Vagina (tissue), 2 donors: ENCODE measurements at regions not wholly inside any gene's neighbourhood (a gene's known extent, or its start where the extent isn't known, plus 50 kb on each side); places are given as distances from the start of the nearest gene placed in this dataset.

Experiments
- CTCF ChIP-seq, 3 experiments: fragments of 450-650 bp in 2 of 3; fragments of 200-600 bp in 1 of 3; sonication (generic) in 1 of 3; IDR thresholded peaks; one replicate each; pipeline ENCODE4 v1.5.1; 2017 to 2019; ENCODE audit warnings: antibody characterized with exemption in 3 of 3, mild to moderate bottlenecking in 2 of 3, moderate library complexity in 2 of 3
- POLR2A ChIP-seq, 2 donors: fragments of 450-650 bp; IDR thresholded peaks; one replicate each; pipeline ENCODE4 v1.6.1; 2017; ENCODE audit warnings: antibody characterized with exemption in 2 of 2, mild to moderate bottlenecking in 2 of 2, moderate library complexity in 2 of 2
- POLR2AphosphoS5 ChIP-seq, 2 donors: sonication (generic); formaldehyde crosslinking; IDR thresholded peaks; one replicate each; pipeline ENCODE4 v1.9.0; 2017; ENCODE audit warnings: antibody characterized with exemption in 2 of 2, mild to moderate bottlenecking in 2 of 2, low read depth in 1 of 2; ENCODE audit not compliant: insufficient read depth in 1 of 2

DNA sequence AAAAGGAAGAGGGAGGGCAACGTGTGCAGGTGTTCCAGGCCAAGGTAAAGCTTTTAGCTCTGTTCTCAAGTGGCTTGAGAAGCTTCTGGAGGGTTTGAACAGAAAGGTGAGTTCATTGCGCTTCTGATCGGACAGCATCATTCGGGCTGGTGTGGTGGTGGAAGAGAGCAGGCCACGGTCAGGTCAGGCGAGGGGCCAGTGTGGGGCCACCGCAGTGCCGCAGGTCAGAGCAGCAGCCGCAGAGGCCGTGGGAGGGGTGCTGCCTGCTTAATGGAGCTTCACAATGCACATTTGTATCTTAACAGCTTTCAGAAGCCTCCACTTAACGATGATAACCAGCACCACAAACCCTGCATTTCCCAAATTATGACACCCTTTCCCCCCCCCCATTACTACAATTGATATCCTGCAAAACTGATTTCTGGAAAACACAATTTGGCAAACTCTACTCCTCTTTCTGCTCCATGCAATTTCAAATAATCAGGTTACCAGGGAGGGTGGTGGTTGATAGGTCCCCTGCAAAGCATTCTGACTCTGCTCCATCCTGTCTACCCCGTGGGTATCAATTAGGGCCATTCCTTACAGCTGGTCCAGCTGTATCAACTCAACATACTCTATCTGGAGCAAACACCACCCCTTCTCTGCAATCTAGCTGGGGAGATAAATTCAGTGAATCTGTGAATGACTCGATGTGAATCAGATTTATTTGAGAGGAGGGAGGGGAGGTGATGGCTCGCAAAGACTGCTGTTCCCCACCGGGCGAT, 162.9 kb downstream of the ACTR3B start:
- TF ChIP-seq POLR2A (IDR thresholded peaks at IDR 0.05) (no peak), POLR2AphosphoS5 (IDR thresholded peaks at IDR 0.05; ENCODE audit: insufficient read depth in 1 of 2, low read depth in 1 of 2) (no peak), CTCF (IDR thresholded peaks at IDR 0.05) (no peak)
